HEK293T (cell line): ENCODE measurements at regions not wholly inside any gene's neighbourhood (a gene's known extent, or its start where the extent isn't known, plus 50 kb on each side); places are given as distances from the start of the nearest gene placed in this dataset.

ENCODE experiments used
- ARNT ChIP-seq: fragments of 450-650 bp; IDR thresholded peaks from 2 replicates; pipeline ENCODE4 v1.6.1; 2017; ENCODE audit warnings: mild to moderate bottlenecking
- ELF4 ChIP-seq: fragments of 450-650 bp; IDR thresholded peaks from 2 replicates; pipeline ENCODE4 v1.6.1; 2017; ENCODE audit warnings: antibody characterized with exemption
- FOXK2 ChIP-seq: fragments of 450-650 bp; IDR thresholded peaks from 2 replicates; pipeline ENCODE4 v1.6.1; 2016; ENCODE audit warnings: mild to moderate bottlenecking
- FOXM1 ChIP-seq: fragments of 450-650 bp; IDR thresholded peaks from 2 replicates; pipeline ENCODE4 v1.6.1; 2017; ENCODE audit warnings: mild to moderate bottlenecking, borderline replicate concordance
- HDGF ChIP-seq: fragments of 450-650 bp; IDR thresholded peaks from 2 replicates; pipeline ENCODE4 v1.6.1; 2017; ENCODE audit warnings: antibody characterized with exemption, borderline replicate concordance
- L3MBTL2 ChIP-seq: fragments of 450-650 bp; conservative IDR thresholded peaks from 2 replicates; pipeline ENCODE4 v1.6.1; 2016; ENCODE audit warnings: mild to moderate bottlenecking
- LEF1 ChIP-seq: fragments of 450-650 bp; IDR thresholded peaks from 2 replicates; pipeline ENCODE4 v1.6.1; 2017; ENCODE audit warnings: mild to moderate bottlenecking, borderline replicate concordance
- NFRKB ChIP-seq: fragments of 450-650 bp; IDR thresholded peaks from 2 replicates; pipeline ENCODE4 v1.6.1; 2016; ENCODE audit warnings: mild to moderate bottlenecking, moderate library complexity
- SP1 ChIP-seq: fragments of 450-650 bp; IDR thresholded peaks from 2 replicates; pipeline ENCODE4 v1.6.1; 2017
- TARDBP ChIP-seq: fragments of 450-650 bp; IDR thresholded peaks from 2 replicates; pipeline ENCODE4 v1.6.1; 2016
- ZNF384 ChIP-seq: fragments of 450-650 bp; IDR thresholded peaks from 2 replicates; pipeline ENCODE4 v1.6.1; 2016

DNA sequence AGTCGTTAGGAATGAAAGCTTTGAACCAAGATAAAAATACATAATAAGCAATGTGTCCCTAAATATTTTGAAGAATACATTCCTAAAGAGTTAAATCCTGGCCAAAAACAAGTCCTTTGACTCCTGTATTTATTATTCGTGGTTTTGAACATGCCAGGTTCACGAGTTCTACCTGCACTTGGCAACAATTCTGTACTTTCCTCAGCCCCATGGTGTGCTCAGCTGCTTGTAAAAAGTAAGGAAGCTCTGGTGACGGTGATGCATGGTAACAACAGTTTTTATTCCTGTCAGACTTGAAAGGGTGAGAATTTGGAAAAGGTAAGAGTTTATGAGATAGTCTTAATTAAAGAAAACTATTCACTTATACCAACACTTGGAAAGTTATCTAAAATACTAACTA is 95.0 kb upstream of the KLF12 start:
- TF ChIP-seq TARDBP (no peak), NFRKB (no peak), ARNT (no peak), ZNF384 (no peak), SP1 (no peak), L3MBTL2 (no peak), LEF1 (no peak), FOXK2 (no peak), ELF4 (no peak), HDGF (no peak), FOXM1 (no peak)
